ENCODE measurements at regions not wholly inside any gene's neighbourhood (a gene's known extent, or its start where the extent isn't known, plus 50 kb on each side); places are given as distances from the start of the nearest gene placed in this dataset.

- no peak for DNase-seq (ENCODE audit: low spot score)
These were observed 50.7 kb upstream of the TOX2 start for GRCh38 chr20:43863821-43864544.

GRCh38 chr20:43863330-43863729, 51.3 kb upstream of the TOX2 start:
- DNase-seq (ENCODE audit: low spot score), result no peak

- DNase-seq (ENCODE audit: low spot score), result no peak
These were observed 52.2 kb upstream of the TOX2 start for GRCh38 chr20:43862438-43862837.

- DNase-seq (ENCODE audit: low spot score), result no peak
These were observed 54.7 kb upstream of the TOX2 start for GRCh38 chr20:43859994-43860393.

- DNase-seq (ENCODE audit: low spot score), result no peak
These were observed 56.7 kb upstream of the TOX2 start for GRCh38 chr20:43857932-43858331.

- DNase-seq (ENCODE audit: low spot score), result no peak
These were observed 57.5 kb upstream of the TOX2 start for GRCh38 chr20:43857127-43857526.

- no peak for DNase-seq (ENCODE audit: low spot score)
These were observed 58.8 kb upstream of the TOX2 start for GRCh38 chr20:43855803-43856202.

GRCh38 chr20:43853918-43854317, 60.7 kb upstream of the TOX2 start:
- DNase-seq (ENCODE audit: low spot score), result no peak

- no peak for DNase-seq (ENCODE audit: low spot score)
These were observed 61.4 kb upstream of the TOX2 start for GRCh38 chr20:43853174-43853803.

- no peak for DNase-seq (ENCODE audit: low spot score)
These were observed 65.0 kb upstream of the TOX2 start for GRCh38 chr20:43849496-43850186.

- no peak for DNase-seq (ENCODE audit: low spot score)
These were observed 68.1 kb upstream of the TOX2 start for GRCh38 chr20:43846516-43846905.

- DNase-seq (ENCODE audit: low spot score), result no peak
These were observed 69.7 kb upstream of the TOX2 start for GRCh38 chr20:43844778-43845614.

GRCh38 chr20:43843965-43844660, 70.5 kb upstream of the TOX2 start:
- DNase-seq (ENCODE audit: low spot score), result no peak

GRCh38 chr20:43843096-43843964, 71.3 kb upstream of the TOX2 start:
- DNase-seq (ENCODE audit: low spot score), result no peak

- DNase-seq (ENCODE audit: low spot score), result no peak
These were observed 72.3 kb upstream of the TOX2 start for GRCh38 chr20:43842126-43843020.

GRCh38 chr20:43840382-43841070, 74.1 kb upstream of the TOX2 start:
- peak; percentile 79 for DNase-seq (ENCODE audit: low spot score)

- DNase-seq (ENCODE audit: low spot score), result no peak
These were observed 74.9 kb upstream of the TOX2 start for GRCh38 chr20:43839793-43840199.

- DNase-seq (ENCODE audit: low spot score), result no peak
These were observed 76.0 kb upstream of the TOX2 start for GRCh38 chr20:43838703-43839060.
